Fibroblast of pulmonary artery (primary cell): ENCODE measurements at regions not wholly inside any gene's neighbourhood (a gene's known extent, or its start where the extent isn't known, plus 50 kb on each side); places are given as distances from the start of the nearest gene placed in this dataset.

ENCODE experiments used
- DNase-seq: peaks from one replicate; pipeline ENCODE4 v3.0.0-alpha.2; 2010; ENCODE audit warnings: low read depth
- H3K4me3 ChIP-seq: replicated peaks from 2 replicates; pipeline ENCODE4 v1.5.1; 2011; ENCODE audit warnings: low read depth, mild to moderate bottlenecking, control low read depth, low read length, moderate library complexity
- CTCF ChIP-seq: IDR thresholded peaks from 2 replicates; pipeline ENCODE4 v1.5.1; 2011; ENCODE audit warnings: mild to moderate bottlenecking, control low read depth, low read length, inconsistent platforms; ENCODE audit errors: missing control alignments

GRCh38 chr3:112744106-112744505 is 102.6 kb downstream of the CD200R1L start:
- no peak overlapping the region for H3K4me3 ChIP-seq
- TF ChIP-seq CTCF = no peak
- DNase-seq = no peak

GRCh38 chr3:112742934-112743333 is 102.0 kb upstream of the CCDC80 start:
- no peak overlapping the region for H3K4me3 ChIP-seq
- DNase-seq = no peak
- no peak for TF ChIP-seq CTCF

- no peak for TF ChIP-seq CTCF
- no peak for DNase-seq
- H3K4me3 ChIP-seq = no peak overlapping the region
Observed at GRCh38 chr3:112741983-112742382, 101.0 kb upstream of the CCDC80 start.

GRCh38 chr3:112740835-112741234 is 99.9 kb upstream of the CCDC80 start:
- no peak for DNase-seq
- no peak overlapping the region for H3K4me3 ChIP-seq
- TF ChIP-seq CTCF = no peak

GRCh38 chr3:112739252-112739965 is 98.5 kb upstream of the CCDC80 start:
- no peak for TF ChIP-seq CTCF
- peak; percentile 23 for DNase-seq
- no peak overlapping the region for H3K4me3 ChIP-seq

- TF ChIP-seq CTCF = no peak
- no peak overlapping the region for H3K4me3 ChIP-seq
- peak; percentile 38 for DNase-seq
Observed at GRCh38 chr3:112738366-112738765, 97.4 kb upstream of the CCDC80 start.

- no peak for TF ChIP-seq CTCF
- no peak for DNase-seq
- H3K4me3 ChIP-seq = no peak overlapping the region
Observed at GRCh38 chr3:112736805-112737566, 96.0 kb upstream of the CCDC80 start.
